H1 (cell line): ENCODE measurements at regions not wholly inside any gene's neighbourhood (a gene's known extent, or its start where the extent isn't known, plus 50 kb on each side); places are given as distances from the start of the nearest gene placed in this dataset.

ENCODE experiments used
- GTF2F1 ChIP-seq: IDR thresholded peaks from 2 replicates; pipeline ENCODE4 v1.6.1; 2012; ENCODE audit warnings: low read depth, low read length, improper control_type of control experiment, borderline replicate concordance
- KDM4A ChIP-seq: IDR thresholded peaks from one replicate; pipeline ENCODE4 v1.7.1; 2012; ENCODE audit warnings: low read depth, mild to moderate bottlenecking, moderate library complexity, low read length, inconsistent platforms; ENCODE audit not compliant: severe bottlenecking
- RBBP5 ChIP-seq: IDR thresholded peaks from 2 replicates; pipeline ENCODE4 v1.7.1; 2012; ENCODE audit warnings: low read depth, mild to moderate bottlenecking, inconsistent platforms, low read length, moderate library complexity, borderline replicate concordance
- TEAD4 ChIP-seq: IDR thresholded peaks from 2 replicates; pipeline ENCODE4 v1.6.1; 2012; ENCODE audit warnings: low read depth, low read length, inconsistent platforms, mixed read lengths
- TF ChIP-seq, protein P1 (sequence below): fragments of 300-600 bp; sonication (generic); IDR thresholded peaks from 2 replicates; pipeline ENCODE4 v1.7.1; 2012; ENCODE audit warnings: low read length, moderate library complexity, mild to moderate bottlenecking, inconsistent platforms; ENCODE audit not compliant: insufficient replicate concordance

DNA sequence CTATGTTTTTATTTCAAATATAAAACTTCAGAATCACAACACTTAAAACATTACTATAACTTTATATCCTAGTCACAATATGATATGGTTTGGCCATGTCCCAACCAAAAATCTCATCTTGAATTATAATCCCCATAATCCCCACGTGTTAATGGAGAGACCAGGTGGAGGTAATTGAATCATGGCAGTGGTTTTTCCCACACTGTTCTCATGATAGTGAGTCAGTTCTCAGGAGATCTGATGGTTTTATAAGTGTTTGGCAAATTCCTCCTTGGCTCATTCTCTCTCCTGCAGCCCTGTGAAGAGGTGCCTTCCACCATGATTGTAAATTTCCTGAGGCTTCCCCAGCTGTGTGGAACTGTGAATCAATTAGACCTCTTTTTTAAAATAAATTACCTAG, 307.6 kb downstream of the SPRY2 start (continued):
- TF ChIP-seq RBBP5 (no peak), GTF2F1 (no peak), KDM4A (no peak), TEAD4 (no peak)
- TF ChIP-seq, protein P1, sequence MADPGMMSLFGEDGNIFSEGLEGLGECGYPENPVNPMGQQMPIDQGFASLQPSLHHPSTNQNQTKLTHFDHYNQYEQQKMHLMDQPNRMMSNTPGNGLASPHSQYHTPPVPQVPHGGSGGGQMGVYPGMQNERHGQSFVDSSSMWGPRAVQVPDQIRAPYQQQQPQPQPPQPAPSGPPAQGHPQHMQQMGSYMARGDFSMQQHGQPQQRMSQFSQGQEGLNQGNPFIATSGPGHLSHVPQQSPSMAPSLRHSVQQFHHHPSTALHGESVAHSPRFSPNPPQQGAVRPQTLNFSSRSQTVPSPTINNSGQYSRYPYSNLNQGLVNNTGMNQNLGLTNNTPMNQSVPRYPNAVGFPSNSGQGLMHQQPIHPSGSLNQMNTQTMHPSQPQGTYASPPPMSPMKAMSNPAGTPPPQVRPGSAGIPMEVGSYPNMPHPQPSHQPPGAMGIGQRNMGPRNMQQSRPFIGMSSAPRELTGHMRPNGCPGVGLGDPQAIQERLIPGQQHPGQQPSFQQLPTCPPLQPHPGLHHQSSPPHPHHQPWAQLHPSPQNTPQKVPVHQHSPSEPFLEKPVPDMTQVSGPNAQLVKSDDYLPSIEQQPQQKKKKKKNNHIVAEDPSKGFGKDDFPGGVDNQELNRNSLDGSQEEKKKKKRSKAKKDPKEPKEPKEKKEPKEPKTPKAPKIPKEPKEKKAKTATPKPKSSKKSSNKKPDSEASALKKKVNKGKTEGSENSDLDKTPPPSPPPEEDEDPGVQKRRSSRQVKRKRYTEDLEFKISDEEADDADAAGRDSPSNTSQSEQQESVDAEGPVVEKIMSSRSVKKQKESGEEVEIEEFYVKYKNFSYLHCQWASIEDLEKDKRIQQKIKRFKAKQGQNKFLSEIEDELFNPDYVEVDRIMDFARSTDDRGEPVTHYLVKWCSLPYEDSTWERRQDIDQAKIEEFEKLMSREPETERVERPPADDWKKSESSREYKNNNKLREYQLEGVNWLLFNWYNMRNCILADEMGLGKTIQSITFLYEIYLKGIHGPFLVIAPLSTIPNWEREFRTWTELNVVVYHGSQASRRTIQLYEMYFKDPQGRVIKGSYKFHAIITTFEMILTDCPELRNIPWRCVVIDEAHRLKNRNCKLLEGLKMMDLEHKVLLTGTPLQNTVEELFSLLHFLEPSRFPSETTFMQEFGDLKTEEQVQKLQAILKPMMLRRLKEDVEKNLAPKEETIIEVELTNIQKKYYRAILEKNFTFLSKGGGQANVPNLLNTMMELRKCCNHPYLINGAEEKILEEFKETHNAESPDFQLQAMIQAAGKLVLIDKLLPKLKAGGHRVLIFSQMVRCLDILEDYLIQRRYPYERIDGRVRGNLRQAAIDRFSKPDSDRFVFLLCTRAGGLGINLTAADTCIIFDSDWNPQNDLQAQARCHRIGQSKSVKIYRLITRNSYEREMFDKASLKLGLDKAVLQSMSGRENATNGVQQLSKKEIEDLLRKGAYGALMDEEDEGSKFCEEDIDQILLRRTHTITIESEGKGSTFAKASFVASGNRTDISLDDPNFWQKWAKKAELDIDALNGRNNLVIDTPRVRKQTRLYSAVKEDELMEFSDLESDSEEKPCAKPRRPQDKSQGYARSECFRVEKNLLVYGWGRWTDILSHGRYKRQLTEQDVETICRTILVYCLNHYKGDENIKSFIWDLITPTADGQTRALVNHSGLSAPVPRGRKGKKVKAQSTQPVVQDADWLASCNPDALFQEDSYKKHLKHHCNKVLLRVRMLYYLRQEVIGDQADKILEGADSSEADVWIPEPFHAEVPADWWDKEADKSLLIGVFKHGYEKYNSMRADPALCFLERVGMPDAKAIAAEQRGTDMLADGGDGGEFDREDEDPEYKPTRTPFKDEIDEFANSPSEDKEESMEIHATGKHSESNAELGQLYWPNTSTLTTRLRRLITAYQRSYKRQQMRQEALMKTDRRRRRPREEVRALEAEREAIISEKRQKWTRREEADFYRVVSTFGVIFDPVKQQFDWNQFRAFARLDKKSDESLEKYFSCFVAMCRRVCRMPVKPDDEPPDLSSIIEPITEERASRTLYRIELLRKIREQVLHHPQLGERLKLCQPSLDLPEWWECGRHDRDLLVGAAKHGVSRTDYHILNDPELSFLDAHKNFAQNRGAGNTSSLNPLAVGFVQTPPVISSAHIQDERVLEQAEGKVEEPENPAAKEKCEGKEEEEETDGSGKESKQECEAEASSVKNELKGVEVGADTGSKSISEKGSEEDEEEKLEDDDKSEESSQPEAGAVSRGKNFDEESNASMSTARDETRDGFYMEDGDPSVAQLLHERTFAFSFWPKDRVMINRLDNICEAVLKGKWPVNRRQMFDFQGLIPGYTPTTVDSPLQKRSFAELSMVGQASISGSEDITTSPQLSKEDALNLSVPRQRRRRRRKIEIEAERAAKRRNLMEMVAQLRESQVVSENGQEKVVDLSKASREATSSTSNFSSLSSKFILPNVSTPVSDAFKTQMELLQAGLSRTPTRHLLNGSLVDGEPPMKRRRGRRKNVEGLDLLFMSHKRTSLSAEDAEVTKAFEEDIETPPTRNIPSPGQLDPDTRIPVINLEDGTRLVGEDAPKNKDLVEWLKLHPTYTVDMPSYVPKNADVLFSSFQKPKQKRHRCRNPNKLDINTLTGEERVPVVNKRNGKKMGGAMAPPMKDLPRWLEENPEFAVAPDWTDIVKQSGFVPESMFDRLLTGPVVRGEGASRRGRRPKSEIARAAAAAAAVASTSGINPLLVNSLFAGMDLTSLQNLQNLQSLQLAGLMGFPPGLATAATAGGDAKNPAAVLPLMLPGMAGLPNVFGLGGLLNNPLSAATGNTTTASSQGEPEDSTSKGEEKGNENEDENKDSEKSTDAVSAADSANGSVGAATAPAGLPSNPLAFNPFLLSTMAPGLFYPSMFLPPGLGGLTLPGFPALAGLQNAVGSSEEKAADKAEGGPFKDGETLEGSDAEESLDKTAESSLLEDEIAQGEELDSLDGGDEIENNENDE: no peak
- TF ChIP-seq, all 59 proteins: peak for 0
